GM23338 (cell line): ENCODE measurements at regions not wholly inside any gene's neighbourhood (a gene's known extent, or its start where the extent isn't known, plus 50 kb on each side); places are given as distances from the start of the nearest gene placed in this dataset. TPM values are rescaled to one million over a fixed set of nuclear protein-coding genes. Genes with fewer than 3 reads are reported as not detected.
"Not testable (repeated sequence)": the region's sequence is repeated elsewhere in the genome, so short reads cannot be mapped to it uniquely, and the experiment has no call there.

Source experiments
- ATAC-seq: fragments of 200-7000 bp; cut with Tn5 transposase; 3 replicates; pipeline ENCODE4 v1.9.1; 2020
- DNase-seq: peaks from one replicate; pipeline ENCODE4 v3.0.0-alpha.2; 2015; ENCODE audit warnings: low spot score
- H2AFZ ChIP-seq: fragments of 200-600 bp; sonication (generic); 2 replicates; pipeline ENCODE4 v1.8.0; 2016; ENCODE audit warnings: antibody characterized with exemption, mild to moderate bottlenecking, moderate library complexity
- H3F3A ChIP-seq: fragments of 200-600 bp; sonication (generic); replicated peaks from 2 replicates; pipeline ENCODE4 v1.8.0; 2017; ENCODE audit warnings: antibody characterized with exemption, mixed run types, low read depth
- H3K27ac ChIP-seq: fragments of 200-600 bp; sonication (generic); 2 replicates; pipeline ENCODE4 v1.6.1; 2016; ENCODE audit warnings: low read depth
- H3K27me3 ChIP-seq: fragments of 200-600 bp; sonication (generic); 2 replicates; pipeline ENCODE4 v1.8.0; 2016; ENCODE audit warnings: mild to moderate bottlenecking, mixed run types, moderate library complexity; ENCODE audit not compliant: insufficient read depth
- H3K36me3 ChIP-seq: fragments of 200-600 bp; sonication (generic); 2 replicates; pipeline ENCODE4 v1.8.0; 2016; ENCODE audit warnings: mild to moderate bottlenecking; ENCODE audit not compliant: insufficient read depth
- H3K4me1 ChIP-seq: fragments of 200-600 bp; sonication (generic); 2 replicates; pipeline ENCODE4 v1.8.0; 2016; ENCODE audit warnings: mild to moderate bottlenecking, moderate library complexity; ENCODE audit not compliant: insufficient read depth
- H3K4me2 ChIP-seq: fragments of 200-600 bp; sonication (generic); 2 replicates; pipeline ENCODE4 v1.7.1; 2017; ENCODE audit warnings: mixed run types
- H3K4me3 ChIP-seq: fragments of 200-600 bp; sonication (generic); 2 replicates; pipeline ENCODE4 v1.6.1; 2016; ENCODE audit warnings: mixed run types
- H3K79me2 ChIP-seq: fragments of 200-600 bp; sonication (generic); replicated peaks from 2 replicates; pipeline ENCODE4 v1.8.0; 2017; ENCODE audit warnings: mild to moderate bottlenecking; ENCODE audit not compliant: insufficient read depth
- H3K9me2 ChIP-seq: fragments of 200-600 bp; sonication (generic); 2 replicates; pipeline ENCODE4 v1.8.0; 2017; ENCODE audit not compliant: insufficient read depth
- H4K20me1 ChIP-seq: fragments of 200-600 bp; sonication (generic); replicated peaks from 2 replicates; pipeline ENCODE4 v1.8.0; 2017; ENCODE audit warnings: mild to moderate bottlenecking; ENCODE audit not compliant: insufficient read depth
- H3K27ac Mint-ChIP-seq: 2 replicates; pipeline ENCODE4 v1.8.0; 2020; ENCODE audit warnings: inconsistent platforms, mild to moderate bottlenecking, moderate library complexity, mixed read lengths
- H3K27me3 Mint-ChIP-seq: 3 replicates; pipeline ENCODE4 v1.8.0; 2022; ENCODE audit warnings: low read depth, mild to moderate bottlenecking, moderate library complexity, mixed read lengths, inconsistent platforms; ENCODE audit not compliant: insufficient read depth, poor library complexity
- H3K36me3 Mint-ChIP-seq: 3 replicates; pipeline ENCODE4 v1.8.0; 2021; ENCODE audit warnings: low read depth, mild to moderate bottlenecking, inconsistent platforms, moderate library complexity, mixed read lengths
- H3K4me1 Mint-ChIP-seq: 3 replicates; pipeline ENCODE4 v1.8.0; 2020; ENCODE audit warnings: mild to moderate bottlenecking, inconsistent platforms, mixed read lengths
- H3K4me3 Mint-ChIP-seq: 3 replicates; pipeline ENCODE4 v1.8.0; 2021; ENCODE audit warnings: moderate library complexity, mild to moderate bottlenecking, inconsistent platforms, mixed read lengths
- H3K9me3 Mint-ChIP-seq: 3 replicates; pipeline ENCODE4 v1.8.0; 2020; ENCODE audit warnings: moderate library complexity, mild to moderate bottlenecking, inconsistent platforms, mixed read lengths
- microRNA-seq: library from miRNA; unstranded; fragments of <30 nt; microRNA quantifications from one replicate; pipeline ENCODE4, GENCODE V29; 2017
- small RNA-seq: library from RNA; depleted of rRNA; stranded (forward); fragments of <200 nt; gene quantifications from one replicate; pipeline ENCODE3, GENCODE V24; 2014; ENCODE audit warnings: low replicate concordance

DNA sequence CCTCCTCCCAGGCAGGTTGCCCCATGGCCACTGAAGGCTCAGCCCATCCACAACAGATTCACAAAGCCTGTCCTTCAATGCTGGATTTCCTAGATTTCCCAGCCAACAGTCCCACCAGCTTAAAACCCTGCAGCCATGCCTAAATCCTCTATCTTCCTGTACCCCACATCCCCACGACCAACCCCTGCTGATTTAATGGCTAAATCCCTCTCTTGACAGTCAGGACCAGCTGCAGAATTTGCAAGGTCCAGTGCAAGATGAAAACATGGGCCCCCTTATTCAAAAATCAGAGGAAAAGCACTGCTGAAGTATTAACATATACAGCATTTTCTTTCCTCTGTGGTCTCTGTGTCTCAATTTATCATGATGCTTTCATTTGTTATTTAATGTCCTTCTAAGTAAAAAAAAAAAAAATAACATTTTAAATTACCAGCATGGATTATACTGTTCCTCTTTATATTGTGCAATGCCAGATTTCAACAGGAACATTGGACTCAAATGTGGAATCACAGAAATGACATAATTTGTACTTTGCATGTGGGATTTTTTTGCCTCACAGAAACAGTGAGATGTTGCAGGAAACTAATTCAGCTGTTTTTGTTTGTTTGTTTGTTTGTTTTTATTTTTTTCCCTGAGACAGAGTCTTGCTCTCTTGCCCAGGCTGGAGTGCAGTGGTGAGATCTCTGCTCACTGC lies 63.0 kb upstream of the DRD5 start:
- not testable (repeated sequence) for H3K36me3 Mint-ChIP-seq, H3K27me3 ChIP-seq, H3K4me1 Mint-ChIP-seq, H2AFZ ChIP-seq, H3K4me3 ChIP-seq, ATAC-seq, H3K27ac Mint-ChIP-seq, H3K4me1 ChIP-seq, H3K4me3 Mint-ChIP-seq, H3F3A ChIP-seq, H3K79me2 ChIP-seq, DNase-seq, H3K4me2 ChIP-seq, H4K20me1 ChIP-seq, H3K9me2 ChIP-seq, H3K36me3 ChIP-seq, H3K27ac ChIP-seq, H3K9me3 Mint-ChIP-seq
- peaks cover 13% of the 10 kb centered on the region for H3K27me3 Mint-ChIP-seq

DNA sequence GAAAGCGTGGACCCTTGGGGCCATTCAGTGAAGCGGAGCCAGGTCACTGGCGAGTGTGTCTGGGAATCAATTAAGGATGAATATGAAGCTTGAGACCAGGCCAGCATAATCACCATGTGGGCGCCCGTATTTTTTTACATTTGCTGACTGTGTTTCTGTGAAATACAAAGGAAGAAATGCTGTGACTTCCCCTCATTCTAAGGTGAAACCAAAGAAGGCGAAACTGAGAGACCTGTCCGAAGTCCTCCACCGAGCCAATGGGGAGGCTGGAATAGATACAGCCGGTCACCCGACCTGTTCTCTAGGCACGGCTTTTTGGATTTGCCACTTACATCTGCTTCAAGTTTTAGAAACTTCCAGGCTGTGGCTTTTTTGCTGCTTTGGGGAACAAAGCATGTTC lies 59.3 kb upstream of the DRD5 start:
- not testable (repeated sequence) for ATAC-seq, H3K4me3 Mint-ChIP-seq, H4K20me1 ChIP-seq, H3K4me1 Mint-ChIP-seq, H3K4me1 ChIP-seq, H3K79me2 ChIP-seq, H2AFZ ChIP-seq, H3K36me3 Mint-ChIP-seq, H3K4me2 ChIP-seq, H3K27ac ChIP-seq, H3K9me2 ChIP-seq, H3K27ac Mint-ChIP-seq, H3K27me3 ChIP-seq, H3K4me3 ChIP-seq, H3K9me3 Mint-ChIP-seq, H3K36me3 ChIP-seq, DNase-seq, H3F3A ChIP-seq
- peaks cover 13% of the 10 kb centered on the region for H3K27me3 Mint-ChIP-seq

Small RNA genes in the stretch of these regions (microRNA-seq; reads per million reads assigned to microRNA genes)
- not detected for gene MIR548I2

Small RNA genes in the stretch of these regions (small RNA-seq; reads per million reads assigned to genes)
- gene MIR548I2 (not detected), gene RF00017 (not detected), gene SNRPCP13 (not detected)
